ENCODE measurements at regions not wholly inside any gene's neighbourhood (a gene's known extent, or its start where the extent isn't known, plus 50 kb on each side); places are given as distances from the start of the nearest gene placed in this dataset.

GRCh38 chr2:21939967-21940366, 816.2 kb downstream of the TDRD15 start:
- DNase-seq (ENCODE audit: low read depth, low spot score), result no peak

GRCh38 chr2:21944536-21944935, 820.8 kb downstream of the TDRD15 start:
- no peak for DNase-seq (ENCODE audit: low read depth, low spot score)

- DNase-seq (ENCODE audit: low read depth, low spot score), result no peak
These were observed 821.9 kb downstream of the TDRD15 start for GRCh38 chr2:21945658-21946057.

- DNase-seq (ENCODE audit: low read depth, low spot score), result no peak
These were observed 823.3 kb downstream of the TDRD15 start for GRCh38 chr2:21947046-21947445.

- no peak for DNase-seq (ENCODE audit: low read depth, low spot score)
These were observed 842.4 kb downstream of the TDRD15 start for GRCh38 chr2:21966139-21966538.

- no peak for DNase-seq (ENCODE audit: low read depth, low spot score)
These were observed 847.2 kb downstream of the TDRD15 start for GRCh38 chr2:21970971-21971370.

GRCh38 chr2:21972586-21972985, 848.8 kb downstream of the TDRD15 start:
- peak; percentile 18 for DNase-seq (ENCODE audit: low read depth, low spot score)

GRCh38 chr2:21981127-21981526, 857.4 kb downstream of the TDRD15 start:
- DNase-seq (ENCODE audit: low read depth, low spot score), result no peak

GRCh38 chr2:21993002-21993401, 869.2 kb downstream of the TDRD15 start:
- no peak for DNase-seq (ENCODE audit: low read depth, low spot score)

GRCh38 chr2:21996339-21996738, 872.6 kb downstream of the TDRD15 start:
- no peak for DNase-seq (ENCODE audit: low read depth, low spot score)

- DNase-seq (ENCODE audit: low read depth, low spot score), result no peak
These were observed 875.8 kb downstream of the TDRD15 start for GRCh38 chr2:21999522-21999921.

- no peak for DNase-seq (ENCODE audit: low read depth, low spot score)
These were observed 878.3 kb downstream of the TDRD15 start for GRCh38 chr2:22002066-22002465.

GRCh38 chr2:22003270-22003669, 879.5 kb downstream of the TDRD15 start:
- DNase-seq (ENCODE audit: low read depth, low spot score), result no peak

- DNase-seq (ENCODE audit: low read depth, low spot score), result no peak
These were observed 887.3 kb downstream of the TDRD15 start for GRCh38 chr2:22011048-22011447.

- DNase-seq (ENCODE audit: low read depth, low spot score), result no peak
These were observed 896.4 kb downstream of the TDRD15 start for GRCh38 chr2:22020091-22020742.

- no peak for DNase-seq (ENCODE audit: low read depth, low spot score)
These were observed 903.7 kb downstream of the TDRD15 start for GRCh38 chr2:22027345-22028005.

GRCh38 chr2:22035361-22035830, 911.6 kb downstream of the TDRD15 start:
- DNase-seq (ENCODE audit: low read depth, low spot score), result no peak

- DNase-seq (ENCODE audit: low read depth, low spot score), result no peak
These were observed 913.5 kb downstream of the TDRD15 start for GRCh38 chr2:22037274-22037673.

GRCh38 chr2:22043784-22044183, 920.0 kb downstream of the TDRD15 start:
- DNase-seq (ENCODE audit: low read depth, low spot score), result no peak

- DNase-seq (ENCODE audit: low read depth, low spot score), result no peak
These were observed 932.2 kb downstream of the TDRD15 start for GRCh38 chr2:22055784-22056620.

GRCh38 chr2:22056621-22057132, 932.9 kb downstream of the TDRD15 start:
- DNase-seq (ENCODE audit: low read depth, low spot score), result no peak

GRCh38 chr2:22062679-22063078, 938.9 kb downstream of the TDRD15 start:
- DNase-seq (ENCODE audit: low read depth, low spot score), result no peak

All from ELF-1 (cell line).